Natural killer cell (primary cell): ENCODE measurements at regions not wholly inside any gene's neighbourhood (a gene's known extent, or its start where the extent isn't known, plus 50 kb on each side); places are given as distances from the start of the nearest gene placed in this dataset.

Experiments used
- ATAC-seq, 3 donors: fragments of 150-1000 bp in 2 of 3; fragments of 200-7000 bp in 1 of 3; cut with Tn5 transposase; 1 replicate in 1 of 3; 2 replicates in 2 of 3; pipeline ENCODE4 v1.10.0; 2021; ENCODE audit warnings: mild to moderate bottlenecking in 2 of 3, moderate library complexity in 2 of 3
- DNase-seq, 2 donors: peaks; one replicate each; pipeline versions ENCODE4 v3.0.0 to v3.0.0-alpha.2; 2013 to 2021; ENCODE audit warnings: mixed read lengths in 1 of 2
- H3K27ac ChIP-seq: one replicate; pipeline ENCODE4 v1.5.1; 2013; ENCODE audit warnings: mild to moderate bottlenecking, low read length
- H3K27me3 ChIP-seq: one replicate; pipeline ENCODE4 v1.6.1; 2013; ENCODE audit warnings: low read length; ENCODE audit not compliant: control insufficient read depth, insufficient read depth
- H3K36me3 ChIP-seq: one replicate; pipeline ENCODE4 v1.6.1; 2013; ENCODE audit warnings: low read length; ENCODE audit not compliant: control insufficient read depth, insufficient read depth
- H3K4me1 ChIP-seq: one replicate; pipeline ENCODE4 v1.6.1; 2013; ENCODE audit warnings: low read length; ENCODE audit not compliant: control insufficient read depth, insufficient read depth
- H3K4me3 ChIP-seq: one replicate; pipeline ENCODE4 v1.5.1; 2013; ENCODE audit warnings: low read length
- H3K9me3 ChIP-seq: one replicate; pipeline ENCODE4 v1.6.1; 2013; ENCODE audit warnings: low read length; ENCODE audit not compliant: control insufficient read depth, insufficient read depth
- H3K27ac Mint-ChIP-seq, 2 donors: one replicate each; pipeline ENCODE4 v1.8.0; 2022; ENCODE audit warnings: mild to moderate bottlenecking in 2 of 2, mixed read lengths in 2 of 2, moderate library complexity in 1 of 2
- H3K27me3 Mint-ChIP-seq, 2 donors: one replicate each; pipeline ENCODE4 v1.8.0; 2022; ENCODE audit warnings: low read depth in 2 of 2, mixed read lengths in 2 of 2
- H3K36me3 Mint-ChIP-seq: one replicate; pipeline ENCODE4 v1.8.0; 2022; ENCODE audit warnings: mixed read lengths
- H3K4me1 Mint-ChIP-seq, 2 donors: one replicate each; pipeline ENCODE4 v1.8.0; 2022; ENCODE audit warnings: mixed read lengths in 2 of 2
- H3K4me3 Mint-ChIP-seq: one replicate; pipeline ENCODE4 v1.8.0; 2022; ENCODE audit warnings: mild to moderate bottlenecking, moderate library complexity, mixed read lengths
- H3K9me3 Mint-ChIP-seq, 2 donors: one replicate each; pipeline ENCODE4 v1.8.0; 2022; ENCODE audit warnings: mixed read lengths in 2 of 2
- CTCF ChIP-seq: fragments of 200-600 bp; IDR thresholded peaks from one replicate; pipeline ENCODE4 v1.8.0; 2022; ENCODE audit warnings: antibody characterized with exemption
- WGBS: methylation state at CpG from one replicate; pipeline ENCODE4 v1.1.7; 2013; ENCODE audit warnings: missing lambda C conversion rate; ENCODE audit not compliant: insufficient coverage; 5-methylcytosine and 5-hydroxymethylcytosine counted together
- intact Hi-C: fragments of 100-400 bp; cut with micrococcal nuclease; formaldehyde crosslinking; loops from one replicate; pipeline ENCODE4 v1.14.2; 2022

DNA sequence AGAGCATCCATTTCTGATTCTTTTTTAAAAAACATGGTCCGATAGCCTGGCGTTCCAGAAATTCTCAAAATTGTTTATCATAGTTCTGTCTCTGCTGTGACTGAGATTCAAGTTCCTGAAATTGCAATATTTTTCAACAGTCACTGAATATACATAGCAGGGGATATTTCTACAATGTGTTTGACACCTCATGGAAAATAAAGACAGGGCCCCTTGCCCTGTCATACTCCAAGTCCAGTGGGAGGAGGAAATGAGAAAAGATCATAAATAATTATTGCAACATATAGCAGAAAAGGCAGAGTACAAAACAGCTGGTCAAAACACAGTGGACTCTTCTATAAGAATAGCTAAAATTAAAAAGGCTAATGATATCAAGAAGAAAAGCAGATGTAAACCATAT, 234.8 kb upstream of the SPTLC3 start:
- intact Hi-C loops, result no loop called here
- no peak overlapping the region for H3K27ac Mint-ChIP-seq
- no peak overlapping the region for H3K4me3 Mint-ChIP-seq
- WGBS, result 97% methylated on average over 2 of the region's 2 CpGs
- no peak for TF ChIP-seq CTCF
- no peaks in the 10 kb centered on the region for H3K27me3 ChIP-seq
- peaks cover 15 to 17% of the 10 kb centered on the region in 2 donors for H3K9me3 Mint-ChIP-seq
- no peak overlapping the region for H3K27ac ChIP-seq
- no peak overlapping the region for H3K4me3 ChIP-seq
- no peaks in the 10 kb centered on the region for H3K9me3 ChIP-seq
- ATAC-seq, result no peak
- no peaks in the 10 kb centered on the region for H3K4me1 ChIP-seq
- H3K36me3 ChIP-seq, result no peaks in the 10 kb centered on the region
- H3K36me3 Mint-ChIP-seq, result no peaks in the 10 kb centered on the region
- DNase-seq, result no peak
- no peaks in the 10 kb centered on the region for H3K27me3 Mint-ChIP-seq
- H3K4me1 Mint-ChIP-seq, result no peaks in the 10 kb centered on the region

DNA sequence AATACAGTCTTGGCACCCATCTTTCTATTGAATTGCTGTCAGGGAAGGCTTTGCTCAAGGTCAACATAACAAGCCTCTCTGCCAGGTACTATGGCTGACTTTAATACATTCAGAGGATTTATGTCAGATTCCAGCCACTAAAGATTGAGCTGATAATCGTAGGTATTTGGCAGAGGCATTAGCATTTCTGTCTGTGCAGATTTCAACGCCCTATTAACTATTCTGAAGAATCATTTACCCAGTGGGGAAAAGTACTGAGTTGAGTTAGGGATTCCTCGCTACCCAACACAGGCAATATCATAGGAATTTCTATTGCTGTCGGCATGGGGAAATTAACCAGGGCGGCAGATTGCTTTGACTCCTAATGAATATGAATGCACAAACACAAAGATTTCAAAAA, 233.7 kb upstream of the SPTLC3 start:
- intact Hi-C loops, result no loop called here
- Histone ChIP-seq H3K9me3 (no peaks in the 10 kb centered on the region), H3K27me3 (no peaks in the 10 kb centered on the region), H3K27ac (no peak overlapping the region), H3K4me1 (no peaks in the 10 kb centered on the region), H3K36me3 (no peaks in the 10 kb centered on the region), H3K4me3 (no peak overlapping the region)
- Mint-ChIP-seq H3K9me3 (peaks cover 14 to 15% of the 10 kb centered on the region in 2 donors), H3K4me3 (no peak overlapping the region), H3K4me1 (no peaks in the 10 kb centered on the region), H3K27me3 (no peaks in the 10 kb centered on the region), H3K36me3 (no peaks in the 10 kb centered on the region), H3K27ac (no peak overlapping the region)
- TF ChIP-seq CTCF, result no peak
- WGBS, result 94% methylated on average over 5 of the region's 5 CpGs
- DNase-seq (no peak), ATAC-seq (no peak)

GRCh38 chr20:12777016-12777415, 231.8 kb upstream of the SPTLC3 start:
- ATAC-seq (no peak), DNase-seq (no peak)
- Mint-ChIP-seq H3K4me3 (no peak overlapping the region), H3K36me3 (no peaks in the 10 kb centered on the region), H3K27ac (no peak overlapping the region), H3K4me1 (no peaks in the 10 kb centered on the region), H3K9me3 (peaks cover 8 to 10% of the 10 kb centered on the region in 2 donors), H3K27me3 (peaks cover 0 to under 1% of the 10 kb centered on the region in 2 donors)
- no peaks in the 10 kb centered on the region for H3K9me3 ChIP-seq
- H3K4me1 ChIP-seq, result no peaks in the 10 kb centered on the region
- H3K27ac ChIP-seq, result no peak overlapping the region
- no peaks in the 10 kb centered on the region for H3K27me3 ChIP-seq
- no peak for TF ChIP-seq CTCF
- no peak overlapping the region for H3K4me3 ChIP-seq
- intact Hi-C loops, result no loop called here
- H3K36me3 ChIP-seq, result no peaks in the 10 kb centered on the region
- WGBS, result 78% methylated on average over 4 of the region's 5 CpGs

DNA sequence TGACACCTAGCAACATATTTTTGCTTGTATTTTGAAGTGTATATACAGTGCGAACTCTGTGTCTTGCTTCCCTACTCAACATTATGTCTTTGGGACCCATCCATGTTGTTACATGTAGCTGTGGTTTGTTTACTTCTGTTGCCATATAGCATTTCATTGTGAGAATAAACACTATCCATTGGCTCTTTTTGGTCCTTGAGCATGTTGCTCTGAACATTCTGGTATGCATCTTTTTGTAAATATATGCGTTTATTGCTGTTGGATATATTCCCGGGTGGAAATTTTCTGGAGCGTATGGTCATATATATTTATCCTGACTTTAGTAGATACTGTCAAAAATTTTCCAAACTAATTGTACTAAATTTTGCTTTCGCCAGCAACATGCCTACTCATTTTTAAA, 222.5 kb upstream of the SPTLC3 start:
- peaks cover 4 to 6% of the 10 kb centered on the region in 2 donors for H3K9me3 Mint-ChIP-seq
- Histone ChIP-seq H3K4me3 (no peak overlapping the region), H3K27me3 (no peaks in the 10 kb centered on the region), H3K27ac (no peak overlapping the region), H3K4me1 (no peaks in the 10 kb centered on the region), H3K36me3 (no peaks in the 10 kb centered on the region), H3K9me3 (no peaks in the 10 kb centered on the region)
- H3K4me3 Mint-ChIP-seq, result no peak overlapping the region
- ATAC-seq, result no peak
- 96% methylated on average over 4 of the region's 5 CpGs for WGBS
- intact Hi-C loops, result no loop called here
- H3K36me3 Mint-ChIP-seq, result no peaks in the 10 kb centered on the region
- peaks cover 0 to 6% of the 10 kb centered on the region in 2 donors for H3K27me3 Mint-ChIP-seq
- H3K27ac Mint-ChIP-seq, result no peak overlapping the region
- no peak for TF ChIP-seq CTCF
- DNase-seq, result no peak
- no peaks in the 10 kb centered on the region for H3K4me1 Mint-ChIP-seq
